ENCODE measurements at regions not wholly inside any gene's neighbourhood (a gene's known extent, or its start where the extent isn't known, plus 50 kb on each side); places are given as distances from the start of the nearest gene placed in this dataset.

GRCh38 chr3:127394984-127395662, 107.3 kb upstream of the PRR20G start:
- Histone ChIP-seq H3K9ac (ENCODE audit: low read depth, low read length) (no peak overlapping the region), H2AFZ (replicated peaks; ENCODE audit: low read length, poor library complexity) (no peak overlapping the region), H2BK15ac (ENCODE audit: low read depth, low read length) (no peak overlapping the region), H2AK5ac (ENCODE audit: low read depth, low read length) (no peak overlapping the region), H4K8ac (ENCODE audit: low read depth in 2 of 2, low read length in 2 of 2) (no peak overlapping the region), H3K36me3 (ENCODE audit: control insufficient read depth, insufficient read depth, low read length) (no peaks in the 10 kb centered on the region), H3K9me3 (ENCODE audit: control insufficient read depth, insufficient read depth, low read length) (no peaks in the 10 kb centered on the region), H3K4ac (ENCODE audit: low read depth, low read length) (no peak overlapping the region), H2BK5ac (ENCODE audit: low read depth, low read length, poor library complexity, severe bottlenecking) (no peak overlapping the region), H3K27ac (ENCODE audit: insufficient read depth, low read length) (no peak overlapping the region), H3K23ac (ENCODE audit: low read depth, low read length) (no peak overlapping the region), H4K20me1 (ENCODE audit: insufficient read depth, low read length) (no peaks in the 10 kb centered on the region), H3K4me3 (ENCODE audit: insufficient read depth, low read depth, low read length) (no peak overlapping the region), H2AK9ac (replicated peaks; ENCODE audit: low read depth, low read length, poor library complexity) (peak overlapping the region; percentile 28), H3K27me3 (ENCODE audit: control insufficient read depth, insufficient read depth, low read length) (peaks cover 18% of the 10 kb centered on the region), H3K9me1 (ENCODE audit: insufficient read depth, low read length) (no peaks in the 10 kb centered on the region), H3K79me1 (ENCODE audit: low read depth in 1 of 2, low read length in 2 of 2) (no peaks in the 10 kb centered on the region), H4K5ac (ENCODE audit: low read depth, low read length) (no peak overlapping the region), H3K18ac (ENCODE audit: low read depth, low read length) (no peak overlapping the region), H2BK20ac (ENCODE audit: low read depth, low read length) (no peak overlapping the region), H3K4me1 (ENCODE audit: control insufficient read depth, insufficient read depth, low read length) (no peaks in the 10 kb centered on the region), H4K91ac (ENCODE audit: insufficient read depth, low read depth, low read length) (no peak overlapping the region), H3K14ac (replicated peaks; ENCODE audit: low read depth, low read length) (no peak overlapping the region), H3K56ac (ENCODE audit: extremely low read depth, insufficient read depth, low read length) (no peak overlapping the region), H3K4me2 (ENCODE audit: low read depth, low read length) (no peak overlapping the region), H2BK120ac (ENCODE audit: low read depth, low read length) (no peak overlapping the region)
- BruUV-seq (replicated peaks), result no TSS peak
- in situ Hi-C loops (cut with MboI; ENCODE audit: low sequenced_read_pairs), result no loop called here
- CTCF ChIA-PET, result no interaction called here
- POLR2A ChIA-PET (ENCODE audit: unreplicated experiment), result no interaction called here
- no peak for TF ChIP-seq RCOR1 (IDR thresholded peaks at IDR 0.05; ENCODE audit: insufficient replicate concordance, low read length)
- TF ChIP-seq NFE2L2 (IDR thresholded peaks at IDR 0.05; ENCODE audit: low read depth, low read length), result no peak
- TF ChIP-seq RFX5 (IDR thresholded peaks at IDR 0.05; ENCODE audit: low read depth, low read length), result no peak
- TF ChIP-seq CEBPB (IDR thresholded peaks at IDR 0.05; ENCODE audit: low read depth, low read length), result no peak
- TF ChIP-seq ELK1 (IDR thresholded peaks at IDR 0.05; ENCODE audit: borderline replicate concordance, low read depth, low read length), result no peak
- TF ChIP-seq CTCF (conservative IDR thresholded peaks at IDR 0.05; ENCODE audit: low read depth, low read length), result no peak
- no peak for TF ChIP-seq MAZ (IDR thresholded peaks at IDR 0.05; ENCODE audit: borderline replicate concordance, low read depth, low read length)
- no peak for TF ChIP-seq CHD1 (IDR thresholded peaks at IDR 0.05; ENCODE audit: low read depth, low read length)
- TF ChIP-seq POLR2A (IDR thresholded peaks at IDR 0.05; ENCODE audit: low read depth, low read length), result no peak
- TF ChIP-seq FOS (IDR thresholded peaks at IDR 0.05; ENCODE audit: low read depth, low read length), result no peak
- TF ChIP-seq MXI1 (IDR thresholded peaks at IDR 0.05; ENCODE audit: borderline replicate concordance, low read depth, low read length), result no peak
- TF ChIP-seq SMC3 (IDR thresholded peaks at IDR 0.05; ENCODE audit: low read depth, low read length), result no peak
- TF ChIP-seq RAD21 (IDR thresholded peaks at IDR 0.05; ENCODE audit: low read length), result no peak
- TF ChIP-seq USF2 (IDR thresholded peaks at IDR 0.05; ENCODE audit: low read depth, low read length), result no peak
- TF ChIP-seq MAFK (IDR thresholded peaks at IDR 0.05; ENCODE audit: low read depth, low read length), result no peak
- TF ChIP-seq BHLHE40 (IDR thresholded peaks at IDR 0.05; ENCODE audit: low read depth, low read length), result no peak
- DNase-seq (no peak), ATAC-seq (ENCODE audit: low read depth) (no peak)
- dilution Hi-C loops (cut with HindIII; ENCODE audit: low sequenced_read_pairs, unreplicated experiment), result no loop called here
- intact Hi-C loops (cut with micrococcal nuclease), result no loop called here
- no CpG with 5 or more reads among the region's 15 CpGs for WGBS, 2 experiments (ENCODE audit: extremely low coverage in 2 of 2, insufficient read length in 1 of 2)

Measured in IMR-90 (cell line).